ENCODE measurements at regions not wholly inside any gene's neighbourhood (a gene's known extent, or its start where the extent isn't known, plus 50 kb on each side); places are given as distances from the start of the nearest gene placed in this dataset.
A peak's percentile ranks its signal among the peaks of the same experiment; 100 is the strongest.

- DNase-seq (ENCODE audit: low read depth) = no peak
Observed at GRCh38 chr13:90950160-90950559, 397.3 kb upstream of the MIR17HG start.

GRCh38 chr13:90951663-90952062, 395.8 kb upstream of the MIR17HG start:
- DNase-seq (ENCODE audit: low read depth) = no peak

- no peak for DNase-seq (ENCODE audit: low read depth)
Observed at GRCh38 chr13:90952326-90952725, 395.2 kb upstream of the MIR17HG start.

GRCh38 chr13:90954605-90955195, 392.8 kb upstream of the MIR17HG start:
- DNase-seq (ENCODE audit: low read depth) = no peak

- DNase-seq (ENCODE audit: low read depth) = no peak
Observed at GRCh38 chr13:90956031-90956430, 391.5 kb upstream of the MIR17HG start.

- DNase-seq (ENCODE audit: low read depth) = no peak
Observed at GRCh38 chr13:90958866-90959265, 388.6 kb upstream of the MIR17HG start.

- DNase-seq (ENCODE audit: low read depth) = peak; percentile 64
Observed at GRCh38 chr13:90968166-90968904, 379.2 kb upstream of the MIR17HG start.

GRCh38 chr13:90974249-90974975, 373.1 kb upstream of the MIR17HG start:
- no peak for DNase-seq (ENCODE audit: low read depth)

GRCh38 chr13:90979059-90979458, 368.4 kb upstream of the MIR17HG start:
- peak; percentile 21 for DNase-seq (ENCODE audit: low read depth)

- DNase-seq (ENCODE audit: low read depth) = peak; percentile 21
Observed at GRCh38 chr13:90984756-90985155, 362.7 kb upstream of the MIR17HG start.

GRCh38 chr13:90995001-90995400, 352.5 kb upstream of the MIR17HG start:
- DNase-seq (ENCODE audit: low read depth) = no peak

- no peak for DNase-seq (ENCODE audit: low read depth)
Observed at GRCh38 chr13:90995614-90996013, 351.9 kb upstream of the MIR17HG start.

- no peak for DNase-seq (ENCODE audit: low read depth)
Observed at GRCh38 chr13:90997951-90998350, 349.5 kb upstream of the MIR17HG start.

- DNase-seq (ENCODE audit: low read depth) = no peak
Observed at GRCh38 chr13:90999401-90999800, 348.1 kb upstream of the MIR17HG start.

- no peak for DNase-seq (ENCODE audit: low read depth)
Observed at GRCh38 chr13:91001371-91001770, 346.1 kb upstream of the MIR17HG start.

GRCh38 chr13:91014696-91015095, 332.8 kb upstream of the MIR17HG start:
- DNase-seq (ENCODE audit: low read depth) = no peak

- DNase-seq (ENCODE audit: low read depth) = peak; percentile 73
Observed at GRCh38 chr13:91017031-91017668, 330.3 kb upstream of the MIR17HG start.

- DNase-seq (ENCODE audit: low read depth) = peak; percentile 71
Observed at GRCh38 chr13:91017669-91018053, 329.8 kb upstream of the MIR17HG start.

- no peak for DNase-seq (ENCODE audit: low read depth)
Observed at GRCh38 chr13:91020461-91021034, 326.9 kb upstream of the MIR17HG start.

GRCh38 chr13:91024157-91024792, 323.2 kb upstream of the MIR17HG start:
- no peak for DNase-seq (ENCODE audit: low read depth)

- DNase-seq (ENCODE audit: low read depth) = no peak
Observed at GRCh38 chr13:91025442-91025841, 322.0 kb upstream of the MIR17HG start.

Measured in HT1080 (cell line).